ENCODE measurements at regions not wholly inside any gene's neighbourhood (a gene's known extent, or its start where the extent isn't known, plus 50 kb on each side); places are given as distances from the start of the nearest gene placed in this dataset.

- Histone ChIP-seq H3K27me3 (ENCODE audit: insufficient read depth, low read depth, severe bottlenecking) (peaks cover 3% of the 10 kb centered on the region), H3K4me3 (ENCODE audit: low read depth, low read length) (no peak overlapping the region), H3K9me3 (ENCODE audit: severe bottlenecking) (no peaks in the 10 kb centered on the region), H3K27ac (no peak overlapping the region), H3K36me3 (no peaks in the 10 kb centered on the region)
- no peak for DNase-seq
- TF ChIP-seq CTCF (IDR thresholded peaks at IDR 0.05; ENCODE audit: low read depth, low read length), result no peak
Observed at GRCh38 chr14:40447017-40447416, 1014.8 kb upstream of the FBXO33 start.

GRCh38 chr14:40445020-40445419 lies 1012.8 kb upstream of the FBXO33 start:
- DNase-seq, result no peak
- no peak overlapping the region for H3K4me3 ChIP-seq (ENCODE audit: low read depth, low read length)
- no peak overlapping the region for H3K27ac ChIP-seq
- H3K9me3 ChIP-seq (ENCODE audit: severe bottlenecking), result no peaks in the 10 kb centered on the region
- no peak for TF ChIP-seq CTCF (IDR thresholded peaks at IDR 0.05; ENCODE audit: low read depth, low read length)
- no peaks in the 10 kb centered on the region for H3K36me3 ChIP-seq
- H3K27me3 ChIP-seq (ENCODE audit: insufficient read depth, low read depth, severe bottlenecking), result peaks cover 3% of the 10 kb centered on the region

GRCh38 chr14:40436551-40436950 lies 1004.3 kb upstream of the FBXO33 start:
- TF ChIP-seq CTCF (IDR thresholded peaks at IDR 0.05; ENCODE audit: low read depth, low read length), result no peak
- Histone ChIP-seq H3K27ac (no peak overlapping the region), H3K36me3 (no peaks in the 10 kb centered on the region), H3K27me3 (ENCODE audit: insufficient read depth, low read depth, severe bottlenecking) (peaks cover 19% of the 10 kb centered on the region), H3K4me3 (ENCODE audit: low read depth, low read length) (no peak overlapping the region), H3K9me3 (ENCODE audit: severe bottlenecking) (no peaks in the 10 kb centered on the region)
- no peak for DNase-seq

GRCh38 chr14:40417777-40418401 lies 985.7 kb upstream of the FBXO33 start:
- DNase-seq, result peak; percentile 43
- no peaks in the 10 kb centered on the region for H3K36me3 ChIP-seq

GRCh38 chr14:40416565-40416964 lies 984.3 kb upstream of the FBXO33 start:
- H3K4me3 ChIP-seq (ENCODE audit: low read depth, low read length), result no peak overlapping the region
- H3K9me3 ChIP-seq (ENCODE audit: severe bottlenecking), result no peaks in the 10 kb centered on the region
- H3K27me3 ChIP-seq (ENCODE audit: insufficient read depth, low read depth, severe bottlenecking), result peaks cover 25% of the 10 kb centered on the region
- H3K27ac ChIP-seq, result no peak overlapping the region
- no peak for TF ChIP-seq CTCF (IDR thresholded peaks at IDR 0.05; ENCODE audit: low read depth, low read length)
- H3K36me3 ChIP-seq, result no peaks in the 10 kb centered on the region
- DNase-seq, result no peak

More at GRCh38 chr14:40417777-40418401, 985.7 kb upstream of the FBXO33 start:
- H3K27ac ChIP-seq, result no peak overlapping the region
- H3K9me3 ChIP-seq (ENCODE audit: severe bottlenecking), result no peaks in the 10 kb centered on the region
- TF ChIP-seq CTCF (IDR thresholded peaks at IDR 0.05; ENCODE audit: low read depth, low read length), result peak; percentile 78
- peaks cover 25% of the 10 kb centered on the region for H3K27me3 ChIP-seq (ENCODE audit: insufficient read depth, low read depth, severe bottlenecking)
- no peak overlapping the region for H3K4me3 ChIP-seq (ENCODE audit: low read depth, low read length)

GRCh38 chr14:40414386-40414785 lies 982.2 kb upstream of the FBXO33 start:
- no peak overlapping the region for H3K4me3 ChIP-seq (ENCODE audit: low read depth, low read length)
- no peak overlapping the region for H3K27ac ChIP-seq
- peaks cover 21% of the 10 kb centered on the region for H3K27me3 ChIP-seq (ENCODE audit: insufficient read depth, low read depth, severe bottlenecking)
- no peak for TF ChIP-seq CTCF (IDR thresholded peaks at IDR 0.05; ENCODE audit: low read depth, low read length)
- no peaks in the 10 kb centered on the region for H3K9me3 ChIP-seq (ENCODE audit: severe bottlenecking)
- DNase-seq, result no peak
- H3K36me3 ChIP-seq, result no peaks in the 10 kb centered on the region

Data from WERI-Rb-1 (cell line).